ENCODE measurements at regions not wholly inside any gene's neighbourhood (a gene's known extent, or its start where the extent isn't known, plus 50 kb on each side); places are given as distances from the start of the nearest gene placed in this dataset.

DNA sequence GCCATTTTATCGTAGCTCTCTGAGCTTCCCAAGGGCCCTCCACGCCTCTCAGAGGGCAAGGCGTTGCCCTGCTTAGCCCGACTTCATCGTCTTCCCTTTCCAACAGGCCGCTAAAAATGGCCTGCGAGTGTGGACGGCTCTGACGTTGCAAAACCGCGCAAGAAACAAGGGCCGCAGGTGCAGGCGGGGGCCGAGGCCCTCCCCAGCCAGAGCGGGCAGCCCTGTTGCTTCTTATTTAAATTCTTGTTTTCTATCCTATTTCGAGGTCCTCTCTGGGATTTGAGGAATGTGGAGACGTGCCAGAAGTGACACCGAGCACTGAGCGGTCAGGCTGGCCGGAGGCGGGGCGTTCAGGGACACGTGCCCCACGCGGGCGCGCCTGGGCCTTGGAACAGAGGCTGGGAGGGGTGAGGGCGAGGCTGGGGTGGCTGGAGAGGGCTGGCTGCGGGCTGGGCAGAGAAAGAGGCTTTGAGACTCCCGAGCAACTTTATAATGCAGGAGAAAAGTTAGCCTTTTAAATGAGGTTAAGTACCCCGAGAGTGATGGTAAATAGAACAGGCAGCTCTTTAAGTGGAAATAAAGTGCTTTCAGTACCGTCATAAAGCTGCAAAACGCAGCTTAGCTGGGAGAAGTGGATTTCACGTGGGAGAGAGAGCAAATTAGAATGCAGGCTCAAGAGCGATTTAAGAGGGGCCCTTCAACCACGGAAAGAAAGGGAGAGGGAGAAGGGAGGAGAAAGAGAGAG lies 243.6 kb downstream of the AUH start:
- TF ChIP-seq MXI1 (IDR thresholded peaks at IDR 0.05; ENCODE audit: low read depth, low read length) (no peak), POLR2AphosphoS5 (IDR thresholded peaks at IDR 0.05; ENCODE audit: low read depth, low read length) (no peak), RXRA (IDR thresholded peaks at IDR 0.05; ENCODE audit: borderline replicate concordance, low read depth) (no peak)
- TF ChIP-seq, protein P1, sequence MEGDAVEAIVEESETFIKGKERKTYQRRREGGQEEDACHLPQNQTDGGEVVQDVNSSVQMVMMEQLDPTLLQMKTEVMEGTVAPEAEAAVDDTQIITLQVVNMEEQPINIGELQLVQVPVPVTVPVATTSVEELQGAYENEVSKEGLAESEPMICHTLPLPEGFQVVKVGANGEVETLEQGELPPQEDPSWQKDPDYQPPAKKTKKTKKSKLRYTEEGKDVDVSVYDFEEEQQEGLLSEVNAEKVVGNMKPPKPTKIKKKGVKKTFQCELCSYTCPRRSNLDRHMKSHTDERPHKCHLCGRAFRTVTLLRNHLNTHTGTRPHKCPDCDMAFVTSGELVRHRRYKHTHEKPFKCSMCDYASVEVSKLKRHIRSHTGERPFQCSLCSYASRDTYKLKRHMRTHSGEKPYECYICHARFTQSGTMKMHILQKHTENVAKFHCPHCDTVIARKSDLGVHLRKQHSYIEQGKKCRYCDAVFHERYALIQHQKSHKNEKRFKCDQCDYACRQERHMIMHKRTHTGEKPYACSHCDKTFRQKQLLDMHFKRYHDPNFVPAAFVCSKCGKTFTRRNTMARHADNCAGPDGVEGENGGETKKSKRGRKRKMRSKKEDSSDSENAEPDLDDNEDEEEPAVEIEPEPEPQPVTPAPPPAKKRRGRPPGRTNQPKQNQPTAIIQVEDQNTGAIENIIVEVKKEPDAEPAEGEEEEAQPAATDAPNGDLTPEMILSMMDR (IDR thresholded peaks at IDR 0.05) = no peak
